HEK293T (cell line): ENCODE measurements at regions not wholly inside any gene's neighbourhood (a gene's known extent, or its start where the extent isn't known, plus 50 kb on each side); places are given as distances from the start of the nearest gene placed in this dataset.

Experiments
- ARNT ChIP-seq: fragments of 450-650 bp; IDR thresholded peaks from 2 replicates; pipeline ENCODE4 v1.6.1; 2017; ENCODE audit warnings: mild to moderate bottlenecking
- BHLHE40 ChIP-seq: fragments of 450-650 bp; IDR thresholded peaks from 2 replicates; pipeline ENCODE4 v1.6.1; 2016; ENCODE audit warnings: mild to moderate bottlenecking, moderate library complexity, borderline replicate concordance
- ELF4 ChIP-seq: fragments of 450-650 bp; IDR thresholded peaks from 2 replicates; pipeline ENCODE4 v1.6.1; 2017; ENCODE audit warnings: antibody characterized with exemption
- FOXM1 ChIP-seq: fragments of 450-650 bp; IDR thresholded peaks from 2 replicates; pipeline ENCODE4 v1.6.1; 2017; ENCODE audit warnings: mild to moderate bottlenecking, borderline replicate concordance
- L3MBTL2 ChIP-seq: fragments of 450-650 bp; conservative IDR thresholded peaks from 2 replicates; pipeline ENCODE4 v1.6.1; 2016; ENCODE audit warnings: mild to moderate bottlenecking
- LEF1 ChIP-seq: fragments of 450-650 bp; IDR thresholded peaks from 2 replicates; pipeline ENCODE4 v1.6.1; 2017; ENCODE audit warnings: mild to moderate bottlenecking, borderline replicate concordance
- NFRKB ChIP-seq: fragments of 450-650 bp; IDR thresholded peaks from 2 replicates; pipeline ENCODE4 v1.6.1; 2016; ENCODE audit warnings: mild to moderate bottlenecking, moderate library complexity
- PKNOX1 ChIP-seq: fragments of 450-650 bp; IDR thresholded peaks from 2 replicates; pipeline ENCODE4 v1.6.1; 2016
- SUZ12 ChIP-seq: fragments of 450-650 bp; IDR thresholded peaks from 2 replicates; pipeline ENCODE4 v1.6.1; 2016; ENCODE audit warnings: mild to moderate bottlenecking
- TARDBP ChIP-seq: fragments of 450-650 bp; IDR thresholded peaks from 2 replicates; pipeline ENCODE4 v1.6.1; 2016

GRCh38 chr9:90555351-90556057 lies 87.1 kb downstream of the DIRAS2 start:
- no peak for TF ChIP-seq BHLHE40
- no peak for TF ChIP-seq TARDBP
- no peak for TF ChIP-seq NFRKB
- no peak for TF ChIP-seq ARNT
- no peak for TF ChIP-seq ELF4
- no peak for TF ChIP-seq LEF1
- no peak for TF ChIP-seq L3MBTL2
- TF ChIP-seq FOXM1 = no peak
- no peak for TF ChIP-seq PKNOX1
- no peak for TF ChIP-seq SUZ12
